ENCODE measurements at regions not wholly inside any gene's neighbourhood (a gene's known extent, or its start where the extent isn't known, plus 50 kb on each side); places are given as distances from the start of the nearest gene placed in this dataset.

- DNase-seq (ENCODE audit: low read depth in 4 of 4, low spot score in 1 of 4) = no peak
These were observed 212.3 kb upstream of the MCTP2 start for GRCh38 chr15:94019062-94019461.

- no peak for DNase-seq (ENCODE audit: low read depth in 4 of 4, low spot score in 1 of 4)
These were observed 216.0 kb upstream of the MCTP2 start for GRCh38 chr15:94015324-94015723.

- no peak for DNase-seq (ENCODE audit: low read depth in 4 of 4, low spot score in 1 of 4)
These were observed 223.0 kb upstream of the MCTP2 start for GRCh38 chr15:94008104-94009074.

- no peak for DNase-seq (ENCODE audit: low read depth in 4 of 4, low spot score in 1 of 4)
These were observed 226.7 kb upstream of the MCTP2 start for GRCh38 chr15:94004697-94005096.

- no peak for DNase-seq (ENCODE audit: low read depth in 4 of 4, low spot score in 1 of 4)
These were observed 229.3 kb upstream of the MCTP2 start for GRCh38 chr15:94002041-94002440.

GRCh38 chr15:94001255-94001801, 230.0 kb upstream of the MCTP2 start:
- DNase-seq (ENCODE audit: low read depth in 4 of 4, low spot score in 1 of 4) = no peak

GRCh38 chr15:94000606-94001005, 230.8 kb upstream of the MCTP2 start:
- no peak for DNase-seq (ENCODE audit: low read depth in 4 of 4, low spot score in 1 of 4)

- DNase-seq (ENCODE audit: low read depth in 4 of 4, low spot score in 1 of 4) = no peak
These were observed 234.2 kb upstream of the MCTP2 start for GRCh38 chr15:93997071-93997658.

- DNase-seq (ENCODE audit: low read depth in 4 of 4, low spot score in 1 of 4) = no peak
These were observed 241.8 kb upstream of the MCTP2 start for GRCh38 chr15:93989440-93989998.

- peak in 1 of 4 experiments; percentile 4 for DNase-seq (ENCODE audit: low read depth in 4 of 4, low spot score in 1 of 4)
These were observed 244.3 kb upstream of the MCTP2 start for GRCh38 chr15:93987068-93987467.

GRCh38 chr15:93986400-93986984, 244.9 kb upstream of the MCTP2 start:
- no peak for DNase-seq (ENCODE audit: low read depth in 4 of 4, low spot score in 1 of 4)

GRCh38 chr15:93985925-93986324, 245.4 kb upstream of the MCTP2 start:
- DNase-seq (ENCODE audit: low read depth in 4 of 4, low spot score in 1 of 4) = no peak

GRCh38 chr15:93985176-93985575, 246.2 kb upstream of the MCTP2 start:
- DNase-seq (ENCODE audit: low read depth in 4 of 4, low spot score in 1 of 4) = no peak

- DNase-seq (ENCODE audit: low read depth in 4 of 4, low spot score in 1 of 4) = no peak
These were observed 247.8 kb upstream of the MCTP2 start for GRCh38 chr15:93983526-93983925.

- no peak for DNase-seq (ENCODE audit: low read depth in 4 of 4, low spot score in 1 of 4)
These were observed 249.1 kb upstream of the MCTP2 start for GRCh38 chr15:93982226-93982727.

GRCh38 chr15:93981706-93982105, 249.7 kb upstream of the MCTP2 start:
- no peak for DNase-seq (ENCODE audit: low read depth in 4 of 4, low spot score in 1 of 4)

GRCh38 chr15:93980261-93980911, 251.0 kb upstream of the MCTP2 start:
- DNase-seq (ENCODE audit: low read depth in 4 of 4, low spot score in 1 of 4) = no peak

- DNase-seq (ENCODE audit: low read depth in 4 of 4, low spot score in 1 of 4) = no peak
These were observed 256.4 kb upstream of the MCTP2 start for GRCh38 chr15:93974804-93975481.

- no peak for DNase-seq (ENCODE audit: low read depth in 4 of 4, low spot score in 1 of 4)
These were observed 258.1 kb upstream of the MCTP2 start for GRCh38 chr15:93973287-93973686.

GRCh38 chr15:93968773-93969172, 262.6 kb upstream of the MCTP2 start:
- no peak for DNase-seq (ENCODE audit: low read depth in 4 of 4, low spot score in 1 of 4)
